HCT116 (cell line): ENCODE measurements at regions not wholly inside any gene's neighbourhood (a gene's known extent, or its start where the extent isn't known, plus 50 kb on each side); places are given as distances from the start of the nearest gene placed in this dataset.

ENCODE experiments used
- ATAC-seq: fragments of 200-7000 bp; cut with Tn5 transposase; 2 replicates; pipeline ENCODE4 v1.9.1; 2020; ENCODE audit warnings: mild to moderate bottlenecking, moderate library complexity
- BruUV-seq: library from RNA; stranded (reverse); fragments of 400-500 nt; replicated peaks from 2 replicates; lab custom pipeline; 2021; lab: Mats Ljungman, UMichigan
- CTCF ChIA-PET: fragments of 300-600 bp; sonication (Branson Sonifier 250); formaldehyde crosslinking; loops from one replicate; lab custom pipeline; 2021; ENCODE audit warnings: antibody characterized with exemption; lab: Charles Lee
- POLR2A ChIA-PET: fragments of 300-600, 350-600 bp; sonication (Branson Sonifier 250); formaldehyde crosslinking; loops from one replicate; lab custom pipeline; 2021; ENCODE audit warnings: antibody characterized with exemption; lab: Charles Lee
- RAD21 ChIA-PET, 2 experiments: fragments of 300-600 bp; sonication (Branson Sonifier 250); formaldehyde crosslinking; loops; one replicate each; lab custom pipeline; 2023; ENCODE audit warnings: low total read pairs in 2 of 2; ENCODE audit not compliant: uncharacterized antibody in 2 of 2, unreplicated experiment in 2 of 2, low non-redundant PET in 1 of 2; lab: Charles Lee
- DNase-seq: peaks from one replicate; pipeline ENCODE4 v3.0.0-alpha.2; 2010; ENCODE audit warnings: low read depth, low spot score
- H2AFZ ChIP-seq: fragments of 200-600 bp; shearing (Covaris generic), sonication (generic); 2 replicates; pipeline ENCODE4 v1.6.1; 2017; ENCODE audit warnings: low read depth, mixed run types, mixed read lengths, antibody characterized with exemption, low read length; ENCODE audit not compliant: poor library complexity, severe bottlenecking
- H3K27ac ChIP-seq: 2 replicates; pipeline ENCODE4 v1.5.1; 2012; ENCODE audit warnings: low read depth, low read length
- H3K27me3 ChIP-seq: fragments of 200-600 bp; sonication (generic); 2 replicates; pipeline ENCODE4 v1.6.1; 2016; ENCODE audit warnings: mixed run types, low read length, mixed read lengths; ENCODE audit not compliant: insufficient read depth
- H3K36me3 ChIP-seq, 2 experiments: fragments of 200-500 bp in 1 of 2; fragments of 200-600 bp in 1 of 2; sonication (Bioruptor generic) in 1 of 2; sonication (generic) in 1 of 2; 2 replicates each; pipeline versions ENCODE4 v1.5.1 to v1.6.1; 2014 to 2016; ENCODE audit warnings: low read length in 2 of 2, inconsistent platforms in 1 of 2, mixed read lengths in 1 of 2, mixed run types in 1 of 2; ENCODE audit not compliant: insufficient read depth in 2 of 2, control insufficient read depth in 1 of 2
- H3K4me1 ChIP-seq, 2 experiments: fragments of 200-600 bp in 1 of 2; sonication (generic) in 1 of 2; 2 replicates each; pipeline versions ENCODE4 v1.5.1 to v1.6.1; 2012 to 2017; ENCODE audit warnings: low read length in 2 of 2, inconsistent platforms in 1 of 2, mild to moderate bottlenecking in 1 of 2, mixed read lengths in 1 of 2, mixed run types in 1 of 2, moderate library complexity in 1 of 2; ENCODE audit not compliant: insufficient read depth in 2 of 2, control insufficient read depth in 1 of 2
- H3K4me2 ChIP-seq: fragments of 200-600 bp; sonication (generic); 2 replicates; pipeline ENCODE4 v1.6.1; 2017; ENCODE audit warnings: mixed run types, low read length, mixed read lengths
- H3K4me3 ChIP-seq, 2 experiments: fragments of 200-600 bp in 1 of 2; sonication (generic) in 1 of 2; replicated peaks in 1 of 2; 2 replicates each; pipeline ENCODE4 v1.5.1; 2011 to 2016; ENCODE audit warnings: low read length in 2 of 2, control low read depth in 1 of 2, low read depth in 1 of 2, mild to moderate bottlenecking in 1 of 2, mixed read lengths in 1 of 2, mixed run types in 1 of 2
- H3K79me2 ChIP-seq: fragments of 200-600 bp; sonication (generic); 2 replicates; pipeline ENCODE4 v1.6.1; 2017; ENCODE audit warnings: mild to moderate bottlenecking, mixed run types, low read length, moderate library complexity, mixed read lengths; ENCODE audit not compliant: insufficient read depth
- H3K9ac ChIP-seq: fragments of 200-600 bp; sonication (generic); 2 replicates; pipeline ENCODE4 v1.6.1; 2016; ENCODE audit warnings: low read length, mixed read lengths
- H3K9me2 ChIP-seq: fragments of 200-600 bp; sonication (generic), shearing (Covaris generic); 2 replicates; pipeline ENCODE4 v1.6.1; 2017; ENCODE audit warnings: mixed run types, mild to moderate bottlenecking, moderate library complexity; ENCODE audit not compliant: insufficient read depth
- H3K9me3 ChIP-seq, 2 experiments: fragments of 200-500 bp in 1 of 2; fragments of 200-600 bp in 1 of 2; sonication (Bioruptor generic) in 1 of 2; sonication (generic) in 1 of 2; 2 replicates each; pipeline ENCODE4 v1.6.1; 2014 to 2017; ENCODE audit warnings: low read length in 2 of 2, mixed read lengths in 2 of 2, inconsistent platforms in 1 of 2, low read depth in 1 of 2, mild to moderate bottlenecking in 1 of 2, mixed run types in 1 of 2, moderate library complexity in 1 of 2; ENCODE audit not compliant: control insufficient read depth in 1 of 2, insufficient read depth in 1 of 2
- H4K20me1 ChIP-seq: fragments of 200-600 bp; sonication (generic), shearing (Covaris generic); 2 replicates; pipeline ENCODE4 v1.6.1; 2017; ENCODE audit warnings: mixed run types, mild to moderate bottlenecking, moderate library complexity; ENCODE audit not compliant: insufficient read depth
- CBX3 ChIP-seq: IDR thresholded peaks from 2 replicates; pipeline ENCODE4 v1.6.1; 2012; ENCODE audit warnings: low read depth
- CTCF ChIP-seq, 3 experiments: fragments of 200-600 bp in 1 of 3; sonication (generic) in 1 of 3; IDR thresholded peaks in 2 of 3; conservative IDR thresholded peaks in 1 of 3; 2 replicates each; pipeline ENCODE4 v1.5.1; 2012 to 2017; ENCODE audit warnings: low read depth in 2 of 3, low read length in 2 of 3, antibody characterized with exemption in 1 of 3, borderline replicate concordance in 1 of 3, control low read depth in 1 of 3, mild to moderate bottlenecking in 1 of 3, mixed read lengths in 1 of 3, mixed run types in 1 of 3, moderate library complexity in 1 of 3; ENCODE audit not compliant: insufficient read depth in 1 of 3
- EGR1 ChIP-seq: IDR thresholded peaks from 2 replicates; pipeline ENCODE4 v1.6.1; 2012; ENCODE audit warnings: low read depth
- ELF1 ChIP-seq: IDR thresholded peaks from 2 replicates; pipeline ENCODE4 v1.6.1; 2012; ENCODE audit warnings: low read depth, borderline replicate concordance
- EZH2phosphoT487 ChIP-seq: fragments of 200-600 bp; IDR thresholded peaks from 2 replicates; pipeline ENCODE4 v1.6.1; 2018; ENCODE audit warnings: antibody characterized with exemption, borderline replicate concordance
- FOSL1 ChIP-seq: IDR thresholded peaks from 2 replicates; pipeline ENCODE4 v1.6.1; 2012; ENCODE audit warnings: low read depth
- JUND ChIP-seq: IDR thresholded peaks from 2 replicates; pipeline ENCODE4 v1.6.1; 2012
- MAX ChIP-seq: IDR thresholded peaks from 2 replicates; pipeline ENCODE4 v1.6.1; 2012
- POLR2A ChIP-seq: IDR thresholded peaks from 2 replicates; pipeline ENCODE4 v1.7.0; 2011; ENCODE audit warnings: borderline replicate concordance; ENCODE audit not compliant: insufficient read depth, insufficient read length; ENCODE audit errors: extremely low read depth
- RAD21 ChIP-seq: IDR thresholded peaks from 2 replicates; pipeline ENCODE4 v1.6.1; 2012; ENCODE audit warnings: low read depth, mild to moderate bottlenecking
- REST ChIP-seq: IDR thresholded peaks from 2 replicates; pipeline ENCODE4 v1.6.1; 2012; ENCODE audit warnings: low read depth
- SIN3A ChIP-seq: IDR thresholded peaks from 2 replicates; pipeline ENCODE4 v1.6.1; 2012; ENCODE audit warnings: low read depth
- SP1 ChIP-seq: IDR thresholded peaks from 2 replicates; pipeline ENCODE4 v1.6.1; 2012; ENCODE audit warnings: low read depth
- ZBTB33 ChIP-seq: IDR thresholded peaks from 2 replicates; pipeline ENCODE4 v1.6.1; 2011; ENCODE audit warnings: mild to moderate bottlenecking, low read length, moderate library complexity; ENCODE audit not compliant: insufficient replicate concordance; ENCODE audit errors: extremely low read depth
- intact Hi-C: fragments of 100-400 bp; cut with micrococcal nuclease; formaldehyde crosslinking; loops from 2 replicates; pipeline ENCODE4 v1.10.0; 2022

GRCh38 chr15:69535998-69536397, 83.4 kb downstream of the RPLP1 start:
- H3K4me3 ChIP-seq = no peak overlapping the region
- TF ChIP-seq SP1 (no peak), RAD21 (no peak), SIN3A (no peak), JUND (no peak), FOSL1 (no peak), EGR1 (no peak), CTCF (IDR thresholded peaks at IDR 0.05 in 2 of 3, conservative IDR thresholded peaks at IDR 0.05 in 1 of 3; ENCODE audit: borderline replicate concordance in 1 of 3, insufficient read depth in 1 of 3, low read depth in 2 of 3, low read length in 2 of 3) (no peak), EZH2phosphoT487 (no peak), CBX3 (no peak), ZBTB33 (no peak), POLR2A (no peak), REST (no peak), MAX (no peak), ELF1 (no peak)
- no peaks in the 10 kb centered on the region for H3K9me2 ChIP-seq
- H2AFZ ChIP-seq = no peak overlapping the region
- no peaks in the 10 kb centered on the region for H4K20me1 ChIP-seq
- no peaks in the 10 kb centered on the region for H3K36me3 ChIP-seq
- no TSS peak for BruUV-seq
- DNase-seq = no peak
- H3K4me1 ChIP-seq = no peaks in the 10 kb centered on the region
- RAD21 ChIA-PET = no interaction called here
- H3K27ac ChIP-seq = no peak overlapping the region
- intact Hi-C loops = no loop called here
- H3K9me3 ChIP-seq = no peaks in the 10 kb centered on the region
- no peak overlapping the region for H3K4me2 ChIP-seq
- ATAC-seq = no peak
- POLR2A ChIA-PET = no interaction called here
- no peaks in the 10 kb centered on the region for H3K79me2 ChIP-seq
- no peaks in the 10 kb centered on the region; the same call in 1 of the 2 replicates for H3K27me3 ChIP-seq
- CTCF ChIA-PET = interaction anchor here (0.9 kb wide), 1 partner anchor 14 kb away, joined by 4 read pairs; no protein-coding TSS in a partner anchor
- H3K9ac ChIP-seq = no peak overlapping the region
